ENCODE measurements at regions not wholly inside any gene's neighbourhood (a gene's known extent, or its start where the extent isn't known, plus 50 kb on each side); places are given as distances from the start of the nearest gene placed in this dataset.
"Not testable (repeated sequence)": the region's sequence is repeated elsewhere in the genome, so short reads cannot be mapped to it uniquely, and the experiment has no call there.

- H3K9me3 Mint-ChIP-seq: peaks cover 0 to 11% (median 4%) of the 10 kb centered on the region in 9 donors
- no peak for DNase-seq
- no peak overlapping the region for H3K27ac Mint-ChIP-seq
- POLR2A ChIA-PET: no interaction called here
- ATAC-seq: no peak
- H3K4me3 Mint-ChIP-seq: no peak overlapping the region
- H3K4me1 Mint-ChIP-seq: no peaks in the 10 kb centered on the region
- peaks cover 0 to 6% (median 0%) of the 10 kb centered on the region in 5 donors for H3K27me3 Mint-ChIP-seq
- H3K36me3 Mint-ChIP-seq: no peaks in the 10 kb centered on the region
Measured at GRCh38 chr9:119707228-119707845, 338.1 kb upstream of the BRINP1 start.

DNA sequence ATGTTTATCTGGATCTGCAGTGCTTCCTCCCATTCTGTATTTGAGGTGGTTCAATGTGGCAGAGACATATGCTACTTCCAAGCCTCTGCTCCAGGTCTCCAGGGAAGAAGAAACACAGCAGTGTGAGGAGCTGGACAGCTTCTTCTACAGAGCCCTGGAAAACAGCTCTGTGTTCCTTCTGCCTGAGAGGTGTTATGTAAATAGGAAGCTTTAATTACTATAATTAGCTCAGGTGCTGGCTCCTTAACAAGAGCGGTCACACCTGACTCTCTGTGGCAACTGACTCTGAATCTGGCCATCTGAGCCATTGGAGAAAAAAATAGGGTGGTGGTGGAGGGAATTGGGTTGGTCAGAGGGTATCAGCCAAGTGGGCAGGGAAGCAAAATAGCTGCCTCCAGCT, 332.4 kb upstream of the BRINP1 start:
- ATAC-seq (no peak), DNase-seq (no peak)
- Mint-ChIP-seq H3K36me3 (no peaks in the 10 kb centered on the region), H3K27ac (no peak overlapping the region), H3K4me1 (no peaks in the 10 kb centered on the region), H3K9me3 (peaks cover 0 to 4% (median 0%) of the 10 kb centered on the region in 9 donors), H3K27me3 (peaks cover 0 to 6% (median 0%) of the 10 kb centered on the region in 5 donors), H3K4me3 (no peak overlapping the region)
- POLR2A ChIA-PET: no interaction called here

GRCh38 chr9:119698535-119698934, 329.3 kb upstream of the BRINP1 start:
- DNase-seq (no peak), ATAC-seq (no peak)
- H3K27me3 Mint-ChIP-seq: peaks cover 0 to 6% (median 0%) of the 10 kb centered on the region in 5 donors
- no peaks in the 10 kb centered on the region for H3K4me1 Mint-ChIP-seq
- H3K9me3 Mint-ChIP-seq: peaks cover 0 to 10% (median 4%) of the 10 kb centered on the region in 9 donors
- H3K36me3 Mint-ChIP-seq: no peaks in the 10 kb centered on the region
- H3K4me3 Mint-ChIP-seq: no peak overlapping the region
- no peak overlapping the region for H3K27ac Mint-ChIP-seq
- POLR2A ChIA-PET: no interaction called here

DNA sequence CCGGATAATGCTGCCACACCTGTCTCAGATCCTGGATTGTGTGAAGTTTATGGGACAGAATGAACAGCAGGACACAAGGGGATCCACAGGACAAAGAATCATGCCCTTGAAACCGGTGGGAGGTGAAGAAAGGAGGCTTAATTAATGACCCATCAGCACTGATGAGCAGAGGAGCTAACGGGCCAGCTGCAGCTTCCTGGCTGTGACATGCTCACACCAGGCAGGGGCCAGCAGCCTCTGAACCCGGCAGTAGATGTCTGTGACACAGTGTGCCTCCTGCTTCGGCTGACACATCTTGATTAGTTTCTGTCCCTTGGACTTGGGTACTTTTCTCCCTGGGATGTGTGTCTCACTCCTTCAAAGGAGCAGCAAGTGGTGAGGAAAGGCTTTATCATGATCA, 328.8 kb upstream of the BRINP1 start:
- H3K4me1 Mint-ChIP-seq: no peaks in the 10 kb centered on the region
- DNase-seq (no peak), ATAC-seq (no peak)
- H3K9me3 Mint-ChIP-seq: peaks cover 0 to 10% (median 4%) of the 10 kb centered on the region in 9 donors
- peaks cover 0 to 6% (median 0%) of the 10 kb centered on the region in 5 donors for H3K27me3 Mint-ChIP-seq
- no peak overlapping the region for H3K4me3 Mint-ChIP-seq
- POLR2A ChIA-PET: no interaction called here
- no peaks in the 10 kb centered on the region for H3K36me3 Mint-ChIP-seq
- H3K27ac Mint-ChIP-seq: no peak overlapping the region

GRCh38 chr9:119689879-119690278, 320.6 kb upstream of the BRINP1 start:
- ATAC-seq: no peak
- H3K36me3 Mint-ChIP-seq: no peaks in the 10 kb centered on the region
- POLR2A ChIA-PET: no interaction called here
- H3K4me1 Mint-ChIP-seq: no peaks in the 10 kb centered on the region
- H3K4me3 Mint-ChIP-seq: no peak overlapping the region
- H3K27ac Mint-ChIP-seq: no peak overlapping the region
- H3K9me3 Mint-ChIP-seq: peaks cover 0 to 6% (median 0%) of the 10 kb centered on the region in 9 donors
- peaks cover 0 to 5% (median 2%) of the 10 kb centered on the region in 5 donors for H3K27me3 Mint-ChIP-seq
- no peak for DNase-seq

DNA sequence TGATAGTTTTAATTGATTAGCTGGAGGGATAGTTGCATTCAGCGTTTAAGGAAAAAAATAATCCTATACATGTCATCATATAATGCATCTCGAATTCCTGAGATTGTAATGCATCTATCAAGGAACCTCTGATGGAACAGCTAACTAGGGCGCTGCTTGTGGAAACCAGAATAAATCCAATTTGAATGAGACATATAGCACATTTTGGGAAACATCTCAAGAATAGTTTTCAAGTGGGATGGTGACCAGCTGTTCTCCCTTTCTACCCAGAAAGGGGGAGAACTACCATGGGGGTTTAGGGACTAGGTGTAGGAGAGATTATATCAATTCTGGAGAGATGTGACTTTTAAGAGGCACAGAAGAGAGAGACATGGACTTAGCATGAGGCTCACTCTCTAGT, 319.3 kb upstream of the BRINP1 start:
- Mint-ChIP-seq H3K4me1 (no peaks in the 10 kb centered on the region), H3K4me3 (no peak overlapping the region), H3K27ac (no peak overlapping the region), H3K27me3 (peaks cover 0 to 5% (median 2%) of the 10 kb centered on the region in 5 donors), H3K9me3 (peaks cover 0 to 3% (median 0%) of the 10 kb centered on the region in 9 donors), H3K36me3 (no peaks in the 10 kb centered on the region)
- ATAC-seq (no peak), DNase-seq (no peak)
- POLR2A ChIA-PET: no interaction called here

GRCh38 chr9:119677811-119678505, 308.7 kb upstream of the BRINP1 start:
- DNase-seq (no peak), ATAC-seq (no peak)
- no peaks in the 10 kb centered on the region for H3K36me3 Mint-ChIP-seq
- POLR2A ChIA-PET: no interaction called here
- no peak overlapping the region for H3K4me3 Mint-ChIP-seq
- H3K27ac Mint-ChIP-seq: no peak overlapping the region
- H3K9me3 Mint-ChIP-seq: peaks cover 0 to 8% (median 0%) of the 10 kb centered on the region in 9 donors
- peaks cover 0 to 5% (median 0%) of the 10 kb centered on the region in 5 donors for H3K27me3 Mint-ChIP-seq
- H3K4me1 Mint-ChIP-seq: no peaks in the 10 kb centered on the region

DNA sequence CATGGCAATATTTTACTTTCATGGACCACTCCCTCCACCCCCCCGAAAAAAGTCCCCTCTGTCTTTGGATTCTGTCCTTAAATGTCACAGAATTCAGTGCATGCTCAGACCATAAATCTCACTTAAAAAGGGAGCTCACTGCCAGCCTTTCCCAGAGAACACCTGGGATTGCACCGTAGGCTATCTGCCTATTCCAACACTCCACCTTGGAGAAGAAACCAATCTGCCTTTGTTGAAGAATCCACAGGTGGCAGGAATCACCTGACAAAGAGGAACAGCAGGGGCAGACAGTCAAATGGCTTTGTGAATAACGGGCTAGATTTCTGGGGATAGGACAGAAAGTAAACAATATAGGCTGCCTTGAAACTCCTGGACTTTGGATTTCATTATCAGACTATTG, 306.7 kb upstream of the BRINP1 start:
- no peaks in the 10 kb centered on the region for H3K36me3 Mint-ChIP-seq
- H3K27me3 Mint-ChIP-seq: peaks cover 0 to 5% (median 0%) of the 10 kb centered on the region in 5 donors
- ATAC-seq (no peak), DNase-seq (no peak)
- H3K4me3 Mint-ChIP-seq: no peak overlapping the region
- no peaks in the 10 kb centered on the region for H3K4me1 Mint-ChIP-seq
- no peak overlapping the region for H3K27ac Mint-ChIP-seq
- POLR2A ChIA-PET: no interaction called here
- H3K9me3 Mint-ChIP-seq: peaks cover 0 to 8% (median 0%) of the 10 kb centered on the region in 9 donors

- H3K27me3 Mint-ChIP-seq, DNase-seq, H3K4me3 Mint-ChIP-seq, ATAC-seq, POLR2A ChIA-PET, H3K27ac Mint-ChIP-seq, H3K36me3 Mint-ChIP-seq, H3K9me3 Mint-ChIP-seq, H3K4me1 Mint-ChIP-seq: not testable (repeated sequence)
Measured at GRCh38 chr9:119672763-119673162, 303.5 kb upstream of the BRINP1 start.

GRCh38 chr9:119667916-119668315, 298.7 kb upstream of the BRINP1 start:
- Mint-ChIP-seq H3K4me1 (no peaks in the 10 kb centered on the region), H3K27me3 (peaks cover 0 to 3% (median 0%) of the 10 kb centered on the region in 5 donors), H3K36me3 (no peaks in the 10 kb centered on the region), H3K9me3 (peaks cover 0 to 14% (median 0%) of the 10 kb centered on the region in 9 donors), H3K4me3 (no peak overlapping the region), H3K27ac (no peak overlapping the region)
- DNase-seq: no peak
- no peak for ATAC-seq
- POLR2A ChIA-PET: no interaction called here

DNA sequence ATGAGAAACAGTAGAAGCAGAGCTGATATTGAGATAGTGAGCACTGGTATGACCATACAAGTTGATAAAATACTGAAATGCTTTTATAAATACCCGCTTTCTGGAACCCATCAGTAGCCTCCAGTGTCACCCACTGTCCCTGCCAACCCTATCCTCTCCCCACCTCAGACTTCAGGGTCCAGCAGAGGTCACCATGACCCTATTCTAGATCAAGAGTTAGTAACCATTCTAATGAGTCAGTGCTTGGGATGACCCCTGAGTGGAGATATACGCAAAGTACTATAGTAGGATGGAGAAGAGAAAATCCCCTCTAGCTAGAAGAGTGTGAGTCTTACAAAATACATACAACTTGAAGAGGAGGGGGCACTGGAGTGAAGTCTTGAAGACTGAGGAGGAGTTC, 297.9 kb upstream of the BRINP1 start:
- Mint-ChIP-seq H3K27me3 (peaks cover 0 to 5% (median 0%) of the 10 kb centered on the region in 5 donors), H3K9me3 (peaks cover 0 to 14% (median 5%) of the 10 kb centered on the region in 9 donors), H3K4me3 (no peak overlapping the region), H3K27ac (no peak overlapping the region), H3K4me1 (no peaks in the 10 kb centered on the region), H3K36me3 (no peaks in the 10 kb centered on the region)
- POLR2A ChIA-PET: no interaction called here
- ATAC-seq: no peak
- DNase-seq: no peak

- Mint-ChIP-seq H3K4me3 (no peak overlapping the region), H3K27me3 (peaks cover 0 to 5% (median 0%) of the 10 kb centered on the region in 5 donors), H3K4me1 (no peaks in the 10 kb centered on the region), H3K9me3 (peaks cover 0 to 14% (median 0%) of the 10 kb centered on the region in 9 donors), H3K36me3 (no peaks in the 10 kb centered on the region), H3K27ac (no peak overlapping the region)
- ATAC-seq: no peak
- no peak for DNase-seq
- POLR2A ChIA-PET: no interaction called here
Measured at GRCh38 chr9:119662329-119662728, 293.1 kb upstream of the BRINP1 start.

GRCh38 chr9:119652931-119653330, 283.7 kb upstream of the BRINP1 start:
- peaks cover 0 to 8% (median 0%) of the 10 kb centered on the region in 5 donors for H3K27me3 Mint-ChIP-seq
- no peaks in the 10 kb centered on the region for H3K4me1 Mint-ChIP-seq
- H3K27ac Mint-ChIP-seq: no peak overlapping the region
- POLR2A ChIA-PET: no interaction called here
- no peak for ATAC-seq
- no peak overlapping the region for H3K4me3 Mint-ChIP-seq
- no peak for DNase-seq
- no peaks in the 10 kb centered on the region for H3K36me3 Mint-ChIP-seq
- H3K9me3 Mint-ChIP-seq: peaks cover 0 to 4% (median 0%) of the 10 kb centered on the region in 9 donors

Data from naive thymus-derived CD8-positive, alpha-beta T cell (primary cell).